NCI-H1930 (cell line): ENCODE measurements at regions not wholly inside any gene's neighbourhood (a gene's known extent, or its start where the extent isn't known, plus 50 kb on each side); places are given as distances from the start of the nearest gene placed in this dataset.
"Not testable (repeated sequence)": the region's sequence is repeated elsewhere in the genome, so short reads cannot be mapped to it uniquely, and the experiment has no call there.

Source experiments
- DNase-seq, 2 experiments: peaks; one replicate each; lab custom pipeline; 2025; lab: John Stamatoyannopoulos, UW

DNA sequence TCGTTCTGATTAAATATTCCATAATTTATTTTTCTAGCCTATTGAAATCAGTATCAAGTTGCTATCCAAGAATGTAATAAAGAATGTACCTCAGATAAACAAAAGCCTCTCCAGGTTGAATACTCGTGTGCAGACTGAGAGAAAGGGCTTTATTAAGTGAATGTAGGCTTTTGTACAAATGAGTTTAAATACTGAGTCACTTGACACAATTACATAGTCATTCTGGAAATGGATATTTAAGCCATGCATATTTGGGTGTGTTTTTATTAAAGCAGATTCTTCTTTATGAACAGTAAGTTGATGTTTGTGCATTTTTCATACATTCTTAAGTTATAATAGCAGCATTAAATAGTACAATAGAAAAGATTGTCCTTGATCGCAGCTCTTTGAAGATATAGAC is 139.8 kb upstream of the GK2 start:
- DNase-seq: no peak

GRCh38 chr4:79545292-79545691 is 137.3 kb upstream of the GK2 start:
- not testable (repeated sequence) for DNase-seq

DNA sequence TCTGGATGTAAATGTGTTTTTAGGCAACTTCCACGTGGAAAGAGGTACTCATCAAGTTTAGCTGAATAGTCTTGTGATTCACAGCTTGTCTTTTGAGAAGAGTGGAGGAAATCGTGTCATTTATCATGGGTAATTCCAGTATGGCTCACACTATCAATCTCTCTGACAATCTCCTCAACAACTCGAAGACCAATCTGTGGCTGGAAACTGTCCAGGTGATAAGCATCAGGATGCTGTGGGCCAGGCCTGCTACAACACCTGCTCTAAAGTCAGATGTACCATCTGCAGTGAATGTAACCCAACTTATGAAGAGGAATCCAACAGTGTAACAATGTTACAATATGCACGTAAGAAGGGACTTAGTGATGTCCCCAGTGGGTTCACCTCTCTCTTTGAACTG is 132.1 kb upstream of the GK2 start:
- DNase-seq: no peak

DNA sequence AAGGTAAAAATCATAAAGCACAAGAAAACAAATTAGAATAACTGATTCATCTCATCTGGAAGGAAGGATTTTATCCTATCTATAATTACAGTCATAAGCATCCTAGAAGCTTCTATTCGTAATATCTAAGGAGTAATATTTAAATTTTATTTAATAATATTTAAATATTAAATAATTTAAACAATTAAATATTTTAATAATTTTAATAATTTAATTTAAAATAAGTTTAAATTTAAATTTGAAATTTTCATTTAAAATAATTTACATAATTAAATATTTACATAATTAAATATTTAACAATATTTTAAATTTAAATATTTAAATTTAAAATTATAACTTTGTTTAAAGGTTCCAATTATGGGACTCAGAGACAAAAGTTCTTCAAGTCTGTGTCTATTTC is 127.5 kb upstream of the GK2 start:
- no peak for DNase-seq

DNA sequence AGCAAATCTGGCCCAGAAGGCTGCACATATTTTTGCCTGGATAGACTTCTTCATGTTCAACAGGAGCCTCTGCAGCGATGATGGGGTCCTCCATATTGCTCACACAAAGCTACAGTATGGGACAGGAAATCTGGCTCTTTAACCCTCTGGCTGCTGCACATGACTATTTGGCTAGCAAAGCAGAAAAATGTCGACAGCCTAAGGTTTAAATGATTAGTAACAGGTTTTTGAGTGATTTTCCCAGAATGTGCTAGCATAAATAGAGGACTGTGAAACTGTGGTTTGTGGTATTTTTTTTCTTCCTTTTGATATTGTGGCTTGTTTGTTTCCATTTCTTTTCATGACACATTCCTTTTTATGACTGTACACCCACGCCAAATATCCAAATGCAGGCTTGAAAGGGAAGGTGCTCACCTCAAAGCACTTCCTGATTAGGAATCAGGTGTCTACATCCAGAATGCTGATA is 120.2 kb upstream of the GK2 start:
- DNase-seq: no peak

DNA sequence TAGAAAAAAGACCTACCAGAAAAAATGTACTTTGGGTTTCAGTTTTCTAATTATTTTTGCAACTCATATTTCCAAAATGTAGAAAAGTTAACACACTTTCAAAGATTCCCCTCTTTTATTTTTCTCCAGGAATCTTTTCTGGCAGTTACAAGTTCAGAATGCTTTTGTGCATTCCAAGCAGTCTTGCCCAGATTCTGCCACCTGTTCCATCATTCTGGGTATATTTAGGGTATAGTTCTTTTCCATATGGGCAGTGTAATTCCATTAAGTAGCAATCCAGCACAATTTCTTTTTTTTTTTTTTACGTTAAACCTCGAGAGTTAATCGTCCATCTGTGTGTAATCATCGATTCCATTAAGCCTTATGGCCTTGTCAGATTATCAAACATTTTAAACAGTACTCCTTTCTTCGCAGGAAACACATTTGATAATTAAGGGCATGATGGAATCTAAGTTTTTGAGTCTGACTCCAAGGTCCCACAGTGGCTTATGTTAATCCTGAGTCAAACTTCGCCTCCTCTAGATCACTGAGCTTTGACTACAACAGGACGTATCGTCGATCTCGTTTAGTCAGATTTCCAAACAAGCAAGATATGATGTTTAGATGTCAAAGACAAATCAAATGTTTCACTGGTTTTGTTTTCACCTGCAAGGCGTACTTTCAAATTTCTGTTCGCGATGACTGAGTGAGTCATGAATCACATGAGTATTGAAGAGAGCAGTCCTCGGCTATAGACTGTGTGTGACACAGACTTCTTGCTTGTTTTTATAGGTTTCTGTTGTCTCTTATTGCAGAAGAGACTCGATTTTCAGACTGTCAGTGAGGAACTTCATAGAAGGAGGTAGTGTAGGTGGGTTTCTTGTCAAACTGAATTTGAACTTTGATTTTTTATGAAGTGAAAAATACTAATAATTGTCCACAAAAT is 118.9 kb upstream of the GK2 start:
- DNase-seq: no peak

GRCh38 chr4:79516114-79516513 is 108.1 kb upstream of the GK2 start:
- no peak for DNase-seq

DNA sequence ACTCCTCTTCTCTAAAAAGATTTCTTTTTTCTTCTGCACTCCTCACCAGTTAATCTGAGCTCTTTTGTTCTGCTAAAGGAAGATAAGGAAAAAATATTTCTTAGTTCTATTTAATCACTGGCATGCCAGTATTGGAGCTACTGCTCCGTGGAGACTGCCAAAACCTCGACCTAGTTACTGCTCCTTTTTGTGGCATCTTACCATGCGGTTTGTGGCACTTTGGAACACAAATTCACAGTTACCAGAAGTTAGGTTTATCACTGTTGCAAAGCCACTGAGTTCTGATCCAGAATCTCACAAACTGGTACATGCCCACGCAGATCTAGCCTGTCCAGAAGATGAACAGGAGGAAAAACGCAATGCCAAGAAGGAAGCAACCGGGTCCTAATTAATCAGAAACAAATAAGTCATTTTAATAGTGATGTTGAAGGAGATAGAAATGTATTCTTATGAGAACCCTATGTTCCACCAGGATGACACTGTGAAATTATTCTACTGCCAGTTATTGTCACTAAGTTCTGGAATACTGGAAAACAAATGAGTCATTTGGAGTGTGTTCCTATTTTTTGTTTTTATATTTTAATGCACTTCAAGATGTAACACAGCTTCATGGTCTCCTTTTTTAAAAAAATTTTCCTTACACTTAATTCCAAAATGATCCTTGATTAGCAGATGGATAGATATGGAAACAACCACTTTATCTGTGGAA is 106.7 kb upstream of the GK2 start:
- no peak for DNase-seq

GRCh38 chr4:79513576-79513975 is 105.5 kb upstream of the GK2 start:
- no peak for DNase-seq

GRCh38 chr4:79512363-79512762 is 104.3 kb upstream of the GK2 start:
- DNase-seq: no peak

- no peak for DNase-seq
Observed at GRCh38 chr4:79502081-79502480, 94.1 kb upstream of the GK2 start.

- no peak for DNase-seq
Observed at GRCh38 chr4:79498282-79498681, 90.3 kb upstream of the GK2 start.

- DNase-seq: no peak
Observed at GRCh38 chr4:79497001-79497400, 89.0 kb upstream of the GK2 start.

DNA sequence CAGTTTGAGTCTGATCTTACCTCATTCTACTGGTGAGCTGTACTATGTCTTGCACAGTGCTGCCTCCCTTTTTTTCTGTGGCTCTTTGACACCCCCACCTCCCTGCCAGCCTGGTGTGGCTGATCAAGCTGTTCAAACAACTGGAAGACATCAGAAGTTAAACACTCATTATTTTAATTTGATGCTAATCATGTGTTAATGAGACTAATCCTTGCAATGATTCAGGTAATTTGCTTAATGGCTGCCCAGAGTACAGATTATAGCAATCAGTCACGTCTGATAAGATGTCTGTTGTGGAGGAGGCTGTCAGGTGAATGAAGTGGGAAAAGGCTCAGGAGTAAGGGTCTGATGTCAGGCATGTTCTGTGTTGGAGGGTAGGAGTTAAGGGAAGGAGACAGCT is 87.4 kb upstream of the GK2 start:
- no peak for DNase-seq

DNA sequence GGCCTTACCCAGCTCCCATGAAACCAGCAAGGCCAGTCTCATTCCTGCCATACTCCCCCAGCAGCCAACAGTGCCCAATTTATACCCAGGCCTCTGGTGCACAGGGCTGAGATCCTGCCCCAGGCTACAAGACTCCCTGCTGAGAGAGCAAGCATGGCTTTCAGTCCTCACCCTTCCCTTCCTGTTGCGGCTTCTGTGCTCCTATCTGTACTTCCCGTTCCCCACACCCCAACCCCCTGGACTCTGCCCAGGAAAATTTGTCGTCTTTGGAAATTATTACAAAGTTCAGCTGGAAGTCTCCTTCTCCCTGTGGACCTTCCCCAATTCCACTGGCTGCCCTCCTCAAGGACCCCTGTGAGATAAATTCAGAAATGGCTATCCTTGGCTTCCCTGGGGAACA is 84.1 kb upstream of the GK2 start:
- no peak for DNase-seq

- DNase-seq: no peak
Observed at GRCh38 chr4:79489506-79489905, 81.5 kb upstream of the GK2 start.

- no peak for DNase-seq
Observed at GRCh38 chr4:79476196-79476595, 68.2 kb upstream of the GK2 start.

GRCh38 chr4:79473439-79473724 is 65.4 kb upstream of the GK2 start:
- DNase-seq: no peak

DNA sequence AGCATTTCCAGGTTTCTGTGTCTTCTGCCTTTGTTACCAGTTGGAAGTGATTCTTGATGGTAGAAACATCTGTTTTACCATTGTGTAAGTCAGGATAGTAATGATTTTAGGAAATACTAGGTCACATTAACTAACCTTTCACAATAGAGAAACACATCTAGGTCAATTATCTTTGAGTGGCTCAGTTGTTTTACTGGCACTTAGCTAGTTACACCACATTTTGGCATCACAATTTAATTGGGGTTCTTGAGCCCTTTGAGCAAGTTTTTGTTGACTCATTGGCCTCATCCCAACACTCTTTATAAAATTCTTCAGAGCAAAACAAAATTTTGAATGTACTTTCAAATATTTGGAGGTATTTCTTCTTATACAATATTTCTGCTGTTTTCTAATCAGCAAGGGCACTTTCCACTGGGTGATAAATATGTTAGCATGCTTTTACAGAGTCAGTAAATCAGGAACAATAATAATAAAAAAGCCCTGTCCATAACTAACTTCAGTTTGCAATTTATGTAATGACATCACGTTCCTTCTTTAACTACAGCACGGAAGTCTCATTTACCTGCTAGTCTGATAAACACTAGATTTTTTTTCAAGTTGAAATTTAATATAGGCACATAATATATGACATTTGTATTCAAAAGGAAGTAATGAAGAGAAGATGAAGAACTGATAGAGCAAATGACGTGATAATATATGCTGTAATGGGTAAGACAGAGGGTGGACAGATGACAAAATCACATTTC is 64.8 kb upstream of the GK2 start:
- no peak for DNase-seq

- DNase-seq: no peak
Observed at GRCh38 chr4:79472036-79472435, 64.0 kb upstream of the GK2 start.

DNA sequence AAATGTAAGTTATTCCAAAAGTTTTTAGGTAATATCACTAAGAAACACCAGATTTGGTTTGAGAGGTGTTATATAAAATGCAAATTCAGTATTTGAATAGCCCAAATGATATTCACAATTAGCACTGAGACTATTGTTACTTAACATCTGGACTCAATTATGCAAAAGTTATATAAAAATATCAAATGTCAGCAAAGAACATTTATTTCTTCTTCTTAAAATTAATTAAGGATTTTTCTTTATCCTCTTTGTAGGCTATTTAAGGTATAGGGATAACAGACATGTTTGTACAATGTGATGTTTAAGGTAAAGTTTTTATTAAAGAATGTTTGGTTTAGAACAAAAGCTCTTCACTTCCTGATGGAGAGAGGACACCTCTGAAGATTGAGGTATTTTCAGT is 63.3 kb upstream of the GK2 start:
- no peak for DNase-seq

- peak; percentile 54 to 84 for DNase-seq
Observed at GRCh38 chr4:79467246-79467932, 59.4 kb upstream of the GK2 start.
